Kidney epithelial cell (primary cell): ENCODE measurements at regions not wholly inside any gene's neighbourhood (a gene's known extent, or its start where the extent isn't known, plus 50 kb on each side); places are given as distances from the start of the nearest gene placed in this dataset.

Experiments used
- DNase-seq: peaks from one replicate; pipeline ENCODE4 v3.0.0-alpha.2; 2010; ENCODE audit warnings: low read depth
- H3K27me3 ChIP-seq: 2 replicates; pipeline ENCODE4 v1.6.0; 2011; ENCODE audit warnings: low read length; ENCODE audit not compliant: control insufficient read depth, insufficient read depth
- H3K36me3 ChIP-seq: 2 replicates; pipeline ENCODE4 v1.5.1; 2011; ENCODE audit warnings: low read length; ENCODE audit not compliant: control insufficient read depth, insufficient read depth
- H3K4me3 ChIP-seq: 2 replicates; pipeline ENCODE4 v1.5.1; 2011; ENCODE audit warnings: low read depth, mild to moderate bottlenecking, control low read depth, low read length
- CTCF ChIP-seq: IDR thresholded peaks from 2 replicates; pipeline ENCODE4 v1.5.1; 2011; ENCODE audit warnings: mild to moderate bottlenecking, moderate library complexity, low read length, control low read depth, inconsistent platforms; ENCODE audit not compliant: insufficient read depth, poor library complexity, severe bottlenecking

DNA sequence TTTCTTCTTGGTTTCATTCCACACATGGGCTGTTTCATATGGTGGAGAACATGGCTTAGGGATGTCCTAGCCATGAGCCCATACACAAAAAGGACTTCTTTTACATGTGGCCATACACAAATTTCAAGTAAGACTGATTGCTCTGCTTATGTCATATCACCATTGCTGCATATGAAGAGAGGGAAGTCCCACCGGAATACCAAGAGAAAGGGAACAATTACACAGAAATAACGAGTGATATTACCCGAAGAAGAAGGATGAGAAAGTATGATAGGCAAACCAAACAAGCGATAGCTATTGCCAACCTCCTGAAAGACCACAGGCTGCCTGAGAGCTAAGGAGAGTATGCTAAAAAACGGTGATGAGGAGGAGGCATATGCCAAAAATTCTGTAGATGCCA lies 70.5 kb upstream of the TNFRSF21 start:
- Histone ChIP-seq H3K27me3 (no peaks in the 10 kb centered on the region), H3K4me3 (no peak overlapping the region), H3K36me3 (no peaks in the 10 kb centered on the region)
- no peak for TF ChIP-seq CTCF
- DNase-seq = no peak

DNA sequence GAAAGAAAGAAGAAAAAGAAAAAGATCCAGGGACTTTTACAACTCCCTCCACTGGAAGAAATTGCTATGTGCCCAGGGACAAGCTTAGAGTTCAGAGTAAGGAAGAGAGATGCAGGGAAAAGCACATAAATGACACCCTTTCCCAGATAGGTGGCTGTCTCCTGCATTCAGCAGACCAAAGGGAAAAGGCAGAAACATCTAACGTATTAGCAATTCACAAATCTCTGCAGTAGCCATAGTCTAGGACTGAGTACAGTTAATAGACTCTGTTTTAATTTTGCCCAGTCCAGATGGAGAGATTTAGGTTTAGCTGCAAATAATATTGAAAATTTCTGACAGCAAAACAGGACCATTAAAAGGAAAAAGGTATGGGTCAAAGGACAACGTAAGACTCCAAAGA lies 71.3 kb upstream of the TNFRSF21 start:
- DNase-seq = no peak

DNA sequence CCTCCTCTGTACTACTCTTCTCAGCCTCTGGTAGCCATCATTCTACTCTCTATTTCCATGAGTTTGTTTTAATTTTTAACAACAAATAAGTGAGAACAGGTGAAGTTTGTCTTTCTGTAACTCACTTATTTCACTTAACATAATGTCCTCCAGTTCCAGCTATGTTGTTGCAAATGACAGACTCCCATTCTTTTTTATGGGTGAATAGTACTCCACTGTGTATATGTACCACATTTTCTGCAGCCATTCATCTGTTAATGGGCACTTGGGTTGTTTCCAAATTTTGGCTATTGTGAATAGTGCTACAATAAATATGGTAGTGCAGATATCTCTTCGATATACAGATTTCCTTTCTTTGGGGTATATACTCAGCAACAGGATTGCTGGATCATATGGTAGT lies 73.7 kb upstream of the TNFRSF21 start:
- H3K36me3 ChIP-seq = no peaks in the 10 kb centered on the region
- no peaks in the 10 kb centered on the region for H3K27me3 ChIP-seq
- DNase-seq = no peak
- TF ChIP-seq CTCF = no peak
- H3K4me3 ChIP-seq = no peak overlapping the region

More for the DNA sequence above, 71.3 kb upstream of the TNFRSF21 start:
- H3K4me3 ChIP-seq = no peak overlapping the region
- H3K36me3 ChIP-seq = no peaks in the 10 kb centered on the region
- H3K27me3 ChIP-seq = no peaks in the 10 kb centered on the region
- TF ChIP-seq CTCF = no peak

GRCh38 chr6:47391675-47392074 lies 82.0 kb upstream of the TNFRSF21 start:
- Histone ChIP-seq H3K27me3 (no peaks in the 10 kb centered on the region), H3K36me3 (no peaks in the 10 kb centered on the region), H3K4me3 (no peak overlapping the region)
- no peak for TF ChIP-seq CTCF
- DNase-seq = no peak

DNA sequence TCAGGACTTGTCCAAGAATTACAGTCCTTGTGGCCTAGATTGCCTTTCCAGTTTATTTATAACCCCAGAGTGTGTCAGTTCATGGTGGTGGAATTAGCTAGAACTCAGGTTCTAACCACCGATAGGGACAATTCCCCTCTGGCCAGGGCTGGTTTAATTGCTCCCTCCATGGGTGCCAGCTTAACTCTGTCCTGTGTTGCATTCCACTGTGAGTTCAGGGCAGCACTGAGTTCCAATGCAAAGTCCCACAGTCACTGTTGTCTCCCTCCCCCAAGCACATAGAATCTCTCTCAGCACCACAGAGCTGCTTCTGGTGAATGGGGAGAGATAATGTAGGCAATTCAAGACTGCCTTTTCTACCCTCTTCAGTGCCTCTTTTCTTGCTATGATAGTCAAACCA lies 82.5 kb upstream of the TNFRSF21 start:
- H3K4me3 ChIP-seq = no peak overlapping the region
- H3K27me3 ChIP-seq = no peaks in the 10 kb centered on the region
- DNase-seq = no peak
- no peaks in the 10 kb centered on the region for H3K36me3 ChIP-seq
- no peak for TF ChIP-seq CTCF

DNA sequence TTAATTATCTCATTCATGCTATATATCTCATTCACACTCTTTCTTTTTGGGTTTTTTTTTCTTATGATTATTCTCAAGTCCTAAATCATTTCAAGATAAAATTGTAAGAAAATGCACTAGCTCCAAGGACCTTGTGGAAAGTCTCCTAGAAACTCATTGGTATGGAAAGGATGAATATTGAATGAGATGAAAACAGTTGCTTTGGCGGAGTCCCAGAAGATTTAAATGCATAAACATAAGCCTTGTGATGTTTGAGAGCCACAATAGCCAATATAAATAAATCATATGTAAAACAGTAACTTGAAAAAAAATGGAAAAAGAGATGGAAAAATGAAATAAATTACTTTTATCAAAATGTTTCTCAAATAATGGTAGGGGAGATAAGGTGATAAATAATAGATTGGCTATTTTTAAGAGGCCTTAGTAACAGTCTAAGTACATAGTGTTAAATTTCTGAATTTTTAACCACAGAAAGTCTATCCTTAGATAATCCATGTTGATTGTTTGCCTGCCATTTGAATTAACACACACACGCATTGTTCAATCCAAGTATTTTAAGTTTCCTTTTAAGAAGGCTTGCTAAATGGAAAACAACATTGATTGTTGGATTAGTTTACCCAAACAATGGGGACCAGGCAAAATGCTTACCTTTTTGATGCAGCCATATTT lies 81.1 kb upstream of the CD2AP start:
- no peak for DNase-seq
- Histone ChIP-seq H3K27me3 (no peaks in the 10 kb centered on the region), H3K36me3 (no peaks in the 10 kb centered on the region), H3K4me3 (no peak overlapping the region)
- no peak for TF ChIP-seq CTCF
